Skeletal muscle cell (primary cell): ENCODE measurements at regions not wholly inside any gene's neighbourhood (a gene's known extent, or its start where the extent isn't known, plus 50 kb on each side); places are given as distances from the start of the nearest gene placed in this dataset.
"Not testable (repeated sequence)": the region's sequence is repeated elsewhere in the genome, so short reads cannot be mapped to it uniquely, and the experiment has no call there.

ENCODE experiments used
- DNase-seq: peaks from one replicate; pipeline ENCODE4 v3.0.0-alpha.2; 2010; ENCODE audit warnings: low read depth
- H3K4me3 ChIP-seq: 2 replicates; pipeline ENCODE4 v1.5.1; 2011; ENCODE audit warnings: low read depth, mild to moderate bottlenecking, control low read depth, low read length, moderate library complexity

- DNase-seq, result peak; percentile 37
- no peak overlapping the region for H3K4me3 ChIP-seq
Measured at GRCh38 chr10:6995831-6996230, 415.0 kb downstream of the SFMBT2 start.

- H3K4me3 ChIP-seq, result no peak overlapping the region
- peak; percentile 9 for DNase-seq
Measured at GRCh38 chr10:6995341-6995740, 415.3 kb upstream of the PRKCQ start.

- DNase-seq, result no peak
- H3K4me3 ChIP-seq, result no peak overlapping the region
Measured at GRCh38 chr10:6990891-6991290, 410.8 kb upstream of the PRKCQ start.

- no peak overlapping the region for H3K4me3 ChIP-seq
- no peak for DNase-seq
Measured at GRCh38 chr10:6988654-6989053, 408.6 kb upstream of the PRKCQ start.

- no peak overlapping the region for H3K4me3 ChIP-seq
- no peak for DNase-seq
Measured at GRCh38 chr10:6987536-6987945, 407.5 kb upstream of the PRKCQ start.

GRCh38 chr10:6986927-6987326 is 406.9 kb upstream of the PRKCQ start:
- no peak overlapping the region for H3K4me3 ChIP-seq
- no peak for DNase-seq

- no peak for DNase-seq
- no peak overlapping the region for H3K4me3 ChIP-seq
Measured at GRCh38 chr10:6985644-6986043, 405.6 kb upstream of the PRKCQ start.

- no peak for DNase-seq
- H3K4me3 ChIP-seq, result no peak overlapping the region
Measured at GRCh38 chr10:6984971-6985370, 404.9 kb upstream of the PRKCQ start.

GRCh38 chr10:6984016-6984415 is 403.9 kb upstream of the PRKCQ start:
- H3K4me3 ChIP-seq, DNase-seq: not testable (repeated sequence)

GRCh38 chr10:6980353-6980752 is 400.3 kb upstream of the PRKCQ start:
- no peak for DNase-seq

GRCh38 chr10:6979371-6979770 is 399.3 kb upstream of the PRKCQ start:
- no peak overlapping the region for H3K4me3 ChIP-seq
- no peak for DNase-seq

More at GRCh38 chr10:6980353-6980752, 400.3 kb upstream of the PRKCQ start:
- H3K4me3 ChIP-seq, result no peak overlapping the region

- H3K4me3 ChIP-seq, result no peak overlapping the region
- no peak for DNase-seq
Measured at GRCh38 chr10:6978187-6978627, 398.1 kb upstream of the PRKCQ start.

- H3K4me3 ChIP-seq, result no peak overlapping the region
- no peak for DNase-seq
Measured at GRCh38 chr10:6977398-6978186, 397.5 kb upstream of the PRKCQ start.

- no peak overlapping the region for H3K4me3 ChIP-seq
- no peak for DNase-seq
Measured at GRCh38 chr10:6973899-6974298, 393.8 kb upstream of the PRKCQ start.

- DNase-seq, result no peak
Measured at GRCh38 chr10:6972226-6972625, 392.1 kb upstream of the PRKCQ start.

GRCh38 chr10:6969659-6970058 is 389.6 kb upstream of the PRKCQ start:
- no peak for DNase-seq
- no peak overlapping the region for H3K4me3 ChIP-seq

More at GRCh38 chr10:6972226-6972625, 392.1 kb upstream of the PRKCQ start:
- no peak overlapping the region for H3K4me3 ChIP-seq

- DNase-seq, result no peak
- H3K4me3 ChIP-seq, result no peak overlapping the region
Measured at GRCh38 chr10:6964543-6964942, 384.5 kb upstream of the PRKCQ start.

- DNase-seq, result no peak
- no peak overlapping the region for H3K4me3 ChIP-seq
Measured at GRCh38 chr10:6962576-6962975, 382.5 kb upstream of the PRKCQ start.

- no peak overlapping the region for H3K4me3 ChIP-seq
- no peak for DNase-seq
Measured at GRCh38 chr10:6958711-6959110, 378.6 kb upstream of the PRKCQ start.

GRCh38 chr10:6958254-6958653 is 378.2 kb upstream of the PRKCQ start:
- no peak for DNase-seq
- no peak overlapping the region for H3K4me3 ChIP-seq

- H3K4me3 ChIP-seq, result no peak overlapping the region
- no peak for DNase-seq
Measured at GRCh38 chr10:6957851-6958250, 377.8 kb upstream of the PRKCQ start.
